ENCODE measurements at regions not wholly inside any gene's neighbourhood (a gene's known extent, or its start where the extent isn't known, plus 50 kb on each side); places are given as distances from the start of the nearest gene placed in this dataset.

DNA sequence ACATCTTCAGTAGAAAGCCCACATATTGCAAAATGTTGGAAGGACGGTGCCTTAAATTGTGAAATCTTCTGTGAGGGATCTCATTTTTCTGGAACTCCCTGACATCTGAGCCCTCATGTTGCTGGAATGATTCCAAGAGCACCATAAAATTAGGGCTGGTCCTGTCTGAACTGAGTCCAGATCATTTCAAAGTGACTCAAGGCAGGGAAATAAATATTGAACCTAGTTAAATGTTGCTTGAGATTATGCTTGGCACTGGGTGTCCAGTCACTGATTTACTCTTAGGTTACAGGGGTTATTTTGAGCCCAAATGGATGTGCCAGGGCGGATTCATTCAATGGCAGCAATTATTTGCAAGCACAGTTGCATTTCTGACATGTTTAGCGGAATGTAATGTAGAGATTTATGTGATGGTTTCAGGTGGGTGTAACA lies 437.0 kb downstream of the PIK3R1 start:
- H3K9me3 ChIP-seq (ENCODE audit: control insufficient read depth in 1 of 2, low read length in 2 of 2) = no peaks in the 10 kb centered on the region
- no peaks in the 10 kb centered on the region for H3K36me3 ChIP-seq (ENCODE audit: insufficient read depth, low read length)
- intact Hi-C loops (cut with micrococcal nuclease) = no loop called here
- H3K4me1 ChIP-seq (ENCODE audit: insufficient read depth, low read length) = no peaks in the 10 kb centered on the region
- Mint-ChIP-seq H3K27me3 (peaks cover 0 to 4% of the 10 kb centered on the region in 2 donors), H3K27ac (no peak overlapping the region), H3K4me3 (no peak overlapping the region), H3K36me3 (no peaks in the 10 kb centered on the region), H3K4me1 (no peaks in the 10 kb centered on the region), H3K9me3 (no peaks in the 10 kb centered on the region)
- no peak overlapping the region for H3K4me3 ChIP-seq (ENCODE audit: low read length in 2 of 2)
- CTCF ChIA-PET (ENCODE audit: partially characterized antibody) = no interaction called here
- no peak overlapping the region for H3K27ac ChIP-seq (ENCODE audit: low read depth, low read length)
- H3K27me3 ChIP-seq (ENCODE audit: insufficient read depth, low read length) = no peaks in the 10 kb centered on the region
- no peak for DNase-seq
- POLR2A ChIA-PET (ENCODE audit: partially characterized antibody) = no interaction called here

DNA sequence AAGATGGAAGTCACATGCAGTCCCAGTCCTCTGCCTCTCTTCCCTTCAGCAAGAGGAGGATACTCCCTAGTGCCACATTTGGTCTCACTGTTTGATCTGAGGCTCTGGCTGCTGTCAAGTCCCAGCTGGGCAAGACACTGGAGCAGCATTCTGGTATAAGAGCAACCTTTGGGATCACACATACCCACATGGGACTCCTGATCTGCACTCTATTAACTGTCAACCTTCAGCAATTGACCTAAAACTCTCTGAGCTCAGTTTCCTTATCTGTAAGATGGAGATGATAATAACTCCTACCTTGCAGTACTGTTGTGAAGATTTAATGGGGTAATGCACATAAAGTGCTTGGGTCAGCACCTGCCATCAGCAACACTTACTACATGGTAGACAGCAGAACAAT lies 437.9 kb downstream of the PIK3R1 start:
- H3K9me3 ChIP-seq (ENCODE audit: control insufficient read depth in 1 of 2, low read length in 2 of 2) = no peaks in the 10 kb centered on the region
- H3K36me3 ChIP-seq (ENCODE audit: insufficient read depth, low read length) = no peaks in the 10 kb centered on the region
- ChIA-PET CTCF (ENCODE audit: partially characterized antibody) (no interaction called here), POLR2A (ENCODE audit: partially characterized antibody) (no interaction called here)
- H3K4me3 ChIP-seq (ENCODE audit: low read length in 2 of 2) = no peak overlapping the region
- H3K4me1 Mint-ChIP-seq = no peaks in the 10 kb centered on the region
- H3K27me3 Mint-ChIP-seq = peaks cover 0 to 4% of the 10 kb centered on the region in 2 donors
- no peak overlapping the region for H3K27ac Mint-ChIP-seq
- intact Hi-C loops (cut with micrococcal nuclease) = no loop called here
- H3K27me3 ChIP-seq (ENCODE audit: insufficient read depth, low read length) = no peaks in the 10 kb centered on the region
- no peaks in the 10 kb centered on the region for H3K9me3 Mint-ChIP-seq
- H3K27ac ChIP-seq (ENCODE audit: low read depth, low read length) = no peak overlapping the region
- no peak overlapping the region for H3K4me3 Mint-ChIP-seq
- no peak for DNase-seq
- H3K4me1 ChIP-seq (ENCODE audit: insufficient read depth, low read length) = no peaks in the 10 kb centered on the region
- H3K36me3 Mint-ChIP-seq = no peaks in the 10 kb centered on the region

DNA sequence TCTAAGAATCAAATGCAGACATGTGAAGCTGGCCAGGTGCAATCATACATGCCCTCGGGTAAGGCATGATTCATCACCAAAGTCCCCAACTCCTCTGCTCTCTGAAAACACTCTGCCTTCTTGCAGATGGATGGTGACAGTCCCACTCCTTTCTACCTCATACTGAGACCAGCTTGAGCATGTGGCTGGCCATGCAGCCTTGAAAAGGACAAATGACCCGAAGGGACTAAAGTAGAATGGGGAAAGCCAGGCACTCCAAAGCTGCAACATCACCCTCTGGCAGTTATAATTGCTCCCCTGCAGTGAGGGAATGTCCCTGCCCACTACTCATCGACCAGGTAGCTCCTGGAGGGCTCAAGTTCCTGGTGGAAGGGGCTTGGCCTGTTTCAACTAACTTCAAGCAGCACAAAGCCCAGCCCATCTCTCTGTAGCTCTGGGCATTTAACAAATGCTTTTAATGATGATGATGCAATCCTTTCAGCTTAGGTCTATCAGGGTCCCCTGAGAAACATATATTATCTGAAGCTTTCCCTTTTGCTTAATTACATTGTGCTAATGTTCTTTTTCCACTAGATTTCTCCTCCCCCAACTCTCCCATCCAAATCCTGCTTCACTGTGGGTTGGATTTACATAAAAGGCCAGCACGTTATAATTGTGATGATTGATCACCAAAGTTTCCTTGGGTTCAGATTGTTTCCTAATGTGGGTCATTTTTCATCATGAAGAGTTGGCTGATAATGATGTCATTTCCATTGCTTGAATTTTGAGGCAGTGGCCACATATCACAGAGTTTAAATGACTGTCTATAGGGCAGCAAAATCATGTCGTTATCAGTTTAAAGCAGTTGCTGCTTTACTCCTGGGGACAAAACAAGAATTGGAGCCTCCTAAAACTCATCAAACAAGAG lies 436.5 kb upstream of the SLC30A5 start:
- peaks cover 0 to 4% of the 10 kb centered on the region in 2 donors for H3K27me3 Mint-ChIP-seq
- intact Hi-C loops (cut with micrococcal nuclease) = no loop called here
- H3K9me3 Mint-ChIP-seq = no peaks in the 10 kb centered on the region
- H3K27me3 ChIP-seq (ENCODE audit: insufficient read depth, low read length) = no peaks in the 10 kb centered on the region
- H3K4me3 Mint-ChIP-seq = no peak overlapping the region
- no peak overlapping the region for H3K27ac ChIP-seq (ENCODE audit: low read depth, low read length)
- no peaks in the 10 kb centered on the region for H3K4me1 Mint-ChIP-seq
- no peaks in the 10 kb centered on the region for H3K36me3 ChIP-seq (ENCODE audit: insufficient read depth, low read length)
- H3K36me3 Mint-ChIP-seq = no peaks in the 10 kb centered on the region
- H3K4me3 ChIP-seq (ENCODE audit: low read length in 2 of 2) = no peak overlapping the region
- no peaks in the 10 kb centered on the region for H3K4me1 ChIP-seq (ENCODE audit: insufficient read depth, low read length)
- POLR2A ChIA-PET (ENCODE audit: partially characterized antibody) = no interaction called here
- CTCF ChIA-PET (ENCODE audit: partially characterized antibody) = no interaction called here
- H3K9me3 ChIP-seq (ENCODE audit: control insufficient read depth in 1 of 2, low read length in 2 of 2) = no peaks in the 10 kb centered on the region
- no peak for DNase-seq
- no peak overlapping the region for H3K27ac Mint-ChIP-seq

DNA sequence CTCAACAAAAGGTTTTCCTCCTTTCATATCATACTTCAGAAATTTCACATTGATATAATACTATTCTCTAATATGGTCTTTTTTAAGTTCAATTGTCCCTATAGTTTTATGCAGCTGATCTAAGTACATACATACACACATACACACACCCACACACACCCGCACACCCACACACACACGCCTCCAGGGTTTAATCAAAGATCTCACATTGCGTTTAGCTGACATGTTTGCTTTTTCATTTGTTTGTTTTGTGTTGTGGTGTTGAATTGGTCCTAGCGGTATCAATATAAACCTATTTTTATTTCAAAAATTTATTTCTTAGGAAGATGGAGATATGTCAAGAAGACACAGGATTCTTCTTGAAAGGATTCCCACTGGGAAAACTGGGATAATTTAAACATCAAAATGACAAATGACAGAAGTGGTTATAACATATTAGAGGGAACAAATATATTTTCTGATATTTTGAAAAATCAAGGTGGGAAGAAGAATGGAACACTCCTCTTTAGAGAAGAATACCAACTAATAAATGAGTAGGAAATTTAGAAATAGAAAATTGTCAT lies 434.9 kb upstream of the SLC30A5 start:
- Mint-ChIP-seq H3K4me3 (no peak overlapping the region), H3K9me3 (no peaks in the 10 kb centered on the region), H3K4me1 (no peaks in the 10 kb centered on the region), H3K27me3 (peaks cover 0 to 4% of the 10 kb centered on the region in 2 donors), H3K36me3 (no peaks in the 10 kb centered on the region), H3K27ac (no peak overlapping the region)
- Histone ChIP-seq H3K9me3 (ENCODE audit: control insufficient read depth in 1 of 2, low read length in 2 of 2) (no peaks in the 10 kb centered on the region), H3K27ac (ENCODE audit: low read depth, low read length) (no peak overlapping the region), H3K4me3 (ENCODE audit: low read length in 2 of 2) (no peak overlapping the region), H3K27me3 (ENCODE audit: insufficient read depth, low read length) (no peaks in the 10 kb centered on the region), H3K36me3 (ENCODE audit: insufficient read depth, low read length) (no peaks in the 10 kb centered on the region), H3K4me1 (ENCODE audit: insufficient read depth, low read length) (no peaks in the 10 kb centered on the region)
- intact Hi-C loops (cut with micrococcal nuclease) = no loop called here
- CTCF ChIA-PET (ENCODE audit: partially characterized antibody) = interaction anchor here (0.6 kb wide), 1 partner anchor 1348 kb away, joined by 3 read pairs; no protein-coding TSS in a partner anchor
- POLR2A ChIA-PET (ENCODE audit: partially characterized antibody) = no interaction called here
- no peak for DNase-seq

DNA sequence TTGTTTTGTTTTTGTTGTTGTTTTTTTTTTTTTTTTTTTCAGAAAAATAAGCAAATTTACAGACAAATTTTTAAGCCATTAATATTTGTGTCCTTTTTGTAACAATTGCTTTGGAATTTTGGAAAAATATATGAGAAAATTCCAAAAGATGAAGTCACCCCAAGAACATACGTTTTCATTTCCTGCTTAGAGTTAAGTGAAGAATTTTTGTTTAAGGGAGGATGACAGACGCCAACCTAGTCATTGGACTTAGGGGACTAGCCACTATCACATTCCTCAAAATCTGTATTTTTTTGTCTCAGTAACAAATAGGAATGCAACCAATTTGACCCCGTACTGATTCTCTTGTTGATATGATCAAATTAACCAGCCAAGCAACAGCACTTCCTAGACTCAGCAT lies 433.9 kb upstream of the SLC30A5 start:
- H3K9me3 ChIP-seq (ENCODE audit: control insufficient read depth in 1 of 2, low read length in 2 of 2) = no peaks in the 10 kb centered on the region
- Mint-ChIP-seq H3K36me3 (no peaks in the 10 kb centered on the region), H3K9me3 (no peaks in the 10 kb centered on the region), H3K27ac (no peak overlapping the region), H3K27me3 (peaks cover 0 to 1% of the 10 kb centered on the region in 2 donors), H3K4me1 (no peaks in the 10 kb centered on the region), H3K4me3 (no peak overlapping the region)
- H3K27me3 ChIP-seq (ENCODE audit: insufficient read depth, low read length) = no peaks in the 10 kb centered on the region
- no peaks in the 10 kb centered on the region for H3K4me1 ChIP-seq (ENCODE audit: insufficient read depth, low read length)
- CTCF ChIA-PET (ENCODE audit: partially characterized antibody) = no interaction called here
- H3K36me3 ChIP-seq (ENCODE audit: insufficient read depth, low read length) = no peaks in the 10 kb centered on the region
- intact Hi-C loops (cut with micrococcal nuclease) = no loop called here
- no peak for DNase-seq
- POLR2A ChIA-PET (ENCODE audit: partially characterized antibody) = no interaction called here
- no peak overlapping the region for H3K27ac ChIP-seq (ENCODE audit: low read depth, low read length)
- H3K4me3 ChIP-seq (ENCODE audit: low read length in 2 of 2) = no peak overlapping the region

DNA sequence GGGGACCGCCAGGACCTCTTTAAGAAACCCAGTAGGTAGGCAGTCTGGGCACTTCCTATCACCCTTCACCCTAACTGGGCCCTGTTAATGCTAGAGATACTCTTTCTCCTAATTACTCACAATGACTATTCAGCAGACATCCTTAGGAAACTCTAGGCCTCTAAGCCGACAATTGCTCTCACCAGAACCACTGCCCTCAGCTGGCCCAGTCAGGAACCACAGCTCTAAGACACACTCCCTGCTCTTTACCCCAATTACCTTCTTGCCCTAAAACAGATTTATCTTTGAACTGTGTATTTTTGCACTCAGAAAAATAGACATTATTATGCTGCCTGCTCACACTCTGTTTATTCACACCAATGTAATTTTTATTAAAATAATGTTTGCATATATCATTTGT lies 432.6 kb upstream of the SLC30A5 start:
- Mint-ChIP-seq H3K27me3 (peaks cover 0 to 1% of the 10 kb centered on the region in 2 donors), H3K4me3 (no peak overlapping the region), H3K9me3 (no peaks in the 10 kb centered on the region), H3K36me3 (no peaks in the 10 kb centered on the region), H3K27ac (no peak overlapping the region), H3K4me1 (no peaks in the 10 kb centered on the region)
- Histone ChIP-seq H3K36me3 (ENCODE audit: insufficient read depth, low read length) (no peaks in the 10 kb centered on the region), H3K27me3 (ENCODE audit: insufficient read depth, low read length) (no peaks in the 10 kb centered on the region), H3K4me3 (ENCODE audit: low read length in 2 of 2) (no peak overlapping the region), H3K27ac (ENCODE audit: low read depth, low read length) (no peak overlapping the region), H3K4me1 (ENCODE audit: insufficient read depth, low read length) (no peaks in the 10 kb centered on the region), H3K9me3 (ENCODE audit: control insufficient read depth in 1 of 2, low read length in 2 of 2) (no peaks in the 10 kb centered on the region)
- peak in 2 of 5 donors; percentile 1 to 3 for DNase-seq
- ChIA-PET POLR2A (ENCODE audit: partially characterized antibody) (no interaction called here), CTCF (ENCODE audit: partially characterized antibody) (interaction anchor here (0.7 kb wide), 1 partner anchor 373 kb away, joined by 3 read pairs; no protein-coding TSS in a partner anchor)
- intact Hi-C loops (cut with micrococcal nuclease) = no loop called here

DNA sequence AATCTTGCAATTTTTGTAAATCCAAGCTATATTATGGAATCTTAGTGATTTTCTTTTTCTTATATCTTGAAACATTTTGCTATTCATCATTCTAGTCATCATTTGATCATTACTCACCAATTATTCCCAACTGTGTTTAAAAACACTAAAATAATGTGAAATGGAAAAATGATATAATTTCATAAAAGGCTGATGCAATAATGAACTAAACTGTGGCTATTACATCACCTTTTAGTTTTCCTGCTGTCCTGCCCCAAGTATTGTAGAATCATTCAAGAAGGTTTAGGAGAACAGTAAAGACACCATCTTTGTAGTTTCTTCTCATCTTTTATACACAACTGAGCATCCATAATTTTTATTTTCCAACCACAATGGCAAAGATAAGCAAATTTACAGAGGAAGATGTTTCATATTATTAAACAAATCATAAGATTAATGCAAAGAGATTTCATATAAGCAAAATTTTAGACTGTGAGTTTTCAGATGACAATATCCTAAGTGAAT lies 431.0 kb upstream of the SLC30A5 start:
- no peak overlapping the region for H3K4me3 ChIP-seq (ENCODE audit: low read length in 2 of 2)
- H3K27me3 ChIP-seq (ENCODE audit: insufficient read depth, low read length) = no peaks in the 10 kb centered on the region
- Mint-ChIP-seq H3K27me3 (peaks cover 1 to 3% of the 10 kb centered on the region in 2 donors), H3K36me3 (no peaks in the 10 kb centered on the region), H3K27ac (peak overlapping the region in 1 of 7 donors; percentile 61), H3K4me1 (no peaks in the 10 kb centered on the region), H3K9me3 (no peaks in the 10 kb centered on the region), H3K4me3 (no peak overlapping the region)
- H3K4me1 ChIP-seq (ENCODE audit: insufficient read depth, low read length) = no peaks in the 10 kb centered on the region
- DNase-seq = no peak
- no peaks in the 10 kb centered on the region for H3K9me3 ChIP-seq (ENCODE audit: control insufficient read depth in 1 of 2, low read length in 2 of 2)
- POLR2A ChIA-PET (ENCODE audit: partially characterized antibody) = no interaction called here
- no peaks in the 10 kb centered on the region for H3K36me3 ChIP-seq (ENCODE audit: insufficient read depth, low read length)
- H3K27ac ChIP-seq (ENCODE audit: low read depth, low read length) = no peak overlapping the region
- CTCF ChIA-PET (ENCODE audit: partially characterized antibody) = no interaction called here
- intact Hi-C loops (cut with micrococcal nuclease) = no loop called here

All from CD4-positive, alpha-beta memory T cell (primary cell).